Skin of body (tissue), 1 donor: ENCODE measurements at regions not wholly inside any gene's neighbourhood (a gene's known extent, or its start where the extent isn't known, plus 50 kb on each side); places are given as distances from the start of the nearest gene placed in this dataset.

Experiments
- DNase-seq: peaks from one replicate; lab custom pipeline; 2025; lab: John Stamatoyannopoulos, UW

DNA sequence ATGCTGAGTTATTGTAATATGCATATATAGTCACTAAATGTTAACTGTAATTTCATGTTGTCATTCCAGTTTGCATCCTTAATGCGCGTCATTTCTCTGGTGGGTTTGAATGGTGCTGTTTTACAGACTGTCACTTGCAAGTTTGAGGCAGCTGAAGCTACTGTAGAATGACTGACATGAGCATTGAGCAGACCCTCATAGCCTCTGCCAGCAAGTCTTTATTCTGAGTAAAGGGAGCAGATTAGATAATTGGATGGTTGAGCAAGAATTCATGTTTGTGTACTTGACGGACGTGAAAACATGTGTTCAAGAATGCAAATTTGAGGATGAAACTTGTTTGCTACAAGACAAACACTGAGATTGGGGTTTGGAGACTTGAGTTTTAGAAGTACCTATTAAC, 854.8 kb upstream of the KLHL29 start:
- no peak for DNase-seq

DNA sequence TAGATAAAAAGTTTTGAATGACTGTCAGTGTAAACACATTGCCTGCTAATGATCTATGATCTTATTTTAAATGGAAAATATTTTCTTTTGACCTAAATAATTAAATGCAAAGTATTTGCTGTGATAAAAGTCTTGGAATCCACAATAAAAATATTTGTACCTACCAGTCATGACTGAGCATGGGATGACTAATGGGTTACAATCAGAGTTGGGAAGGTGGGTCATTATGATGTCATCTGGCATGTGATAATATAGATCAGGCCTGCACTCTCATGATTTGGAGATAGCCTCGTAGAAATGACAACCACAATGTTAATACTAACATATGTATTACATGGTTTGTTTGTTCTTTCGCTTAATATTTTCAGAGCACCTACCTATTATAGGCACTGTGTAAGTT, 848.8 kb upstream of the KLHL29 start:
- no peak for DNase-seq

DNA sequence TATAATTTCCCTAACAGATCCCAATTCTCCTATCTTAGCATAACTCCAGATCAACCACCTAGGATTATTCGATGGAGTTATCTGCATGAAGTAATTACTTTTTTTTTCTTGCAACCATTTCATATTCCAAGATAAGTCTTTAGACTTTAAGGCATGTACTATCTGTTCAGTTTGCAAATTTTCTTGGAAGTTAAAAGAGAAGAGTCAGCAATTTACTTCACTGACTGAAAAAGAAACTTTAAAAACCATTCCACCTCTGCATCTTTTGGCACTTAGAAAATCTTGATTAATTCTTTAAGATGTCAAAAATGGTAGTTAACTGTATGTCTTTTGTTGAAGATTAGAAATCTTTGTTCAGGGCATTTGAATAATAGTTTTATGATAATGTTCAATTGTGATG, 830.5 kb upstream of the KLHL29 start:
- DNase-seq = no peak

DNA sequence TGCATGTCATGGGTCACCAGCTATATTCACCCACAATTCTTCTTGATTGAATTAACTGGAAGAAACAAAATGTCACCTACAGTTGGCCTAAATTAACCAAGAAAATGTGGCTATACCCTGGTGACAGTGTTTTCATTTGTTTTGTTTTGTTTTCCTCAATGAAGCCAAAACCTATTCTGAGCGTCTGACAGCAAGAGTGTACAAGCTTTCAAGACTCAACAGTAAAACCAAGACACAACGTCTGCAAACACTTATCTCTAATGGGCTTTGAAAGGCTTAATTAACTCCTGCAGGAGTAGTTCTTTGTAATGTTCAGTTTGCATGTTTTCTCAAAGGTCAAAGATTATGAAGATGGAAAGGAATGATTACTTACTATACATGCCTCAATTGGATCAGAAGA, 827.6 kb upstream of the KLHL29 start:
- no peak for DNase-seq

DNA sequence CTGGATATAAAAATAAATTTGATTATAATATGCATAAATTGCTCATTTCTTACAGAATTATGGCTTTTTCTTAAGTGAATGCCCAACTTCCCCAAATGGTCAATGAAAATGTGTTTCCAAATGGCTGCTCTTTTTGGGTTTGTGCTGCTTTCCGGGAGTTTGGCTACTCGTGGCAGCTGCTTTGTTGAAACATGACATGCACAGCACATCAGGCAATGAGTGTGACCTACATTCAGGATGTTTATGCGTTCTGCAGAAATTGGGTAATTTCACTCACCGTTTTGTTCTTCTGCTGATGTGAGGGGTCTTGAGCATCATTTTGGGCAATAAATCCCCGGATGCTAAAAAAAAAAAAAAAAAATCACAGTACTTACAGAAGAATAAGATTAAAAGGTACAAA, 825.0 kb upstream of the KLHL29 start:
- DNase-seq = no peak

DNA sequence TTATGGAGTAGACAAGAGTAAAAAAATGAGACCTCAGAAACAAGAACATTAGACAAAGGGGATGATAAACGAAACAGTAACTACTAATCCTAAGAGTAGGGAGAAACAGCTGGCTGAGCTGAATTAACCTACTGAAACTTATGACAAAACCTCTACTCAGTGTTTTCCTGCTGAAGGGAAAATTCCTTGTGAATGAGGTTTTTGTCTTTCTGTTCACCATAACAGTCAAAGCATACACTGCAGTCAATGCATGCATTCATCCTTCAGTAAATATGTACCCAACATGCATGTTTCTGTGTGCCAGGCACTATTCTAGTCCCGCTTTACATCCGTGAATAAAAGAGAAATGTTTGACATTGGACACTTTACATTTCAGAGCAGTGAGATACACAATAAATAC, 805.6 kb upstream of the KLHL29 start:
- peak; percentile 22 for DNase-seq

DNA sequence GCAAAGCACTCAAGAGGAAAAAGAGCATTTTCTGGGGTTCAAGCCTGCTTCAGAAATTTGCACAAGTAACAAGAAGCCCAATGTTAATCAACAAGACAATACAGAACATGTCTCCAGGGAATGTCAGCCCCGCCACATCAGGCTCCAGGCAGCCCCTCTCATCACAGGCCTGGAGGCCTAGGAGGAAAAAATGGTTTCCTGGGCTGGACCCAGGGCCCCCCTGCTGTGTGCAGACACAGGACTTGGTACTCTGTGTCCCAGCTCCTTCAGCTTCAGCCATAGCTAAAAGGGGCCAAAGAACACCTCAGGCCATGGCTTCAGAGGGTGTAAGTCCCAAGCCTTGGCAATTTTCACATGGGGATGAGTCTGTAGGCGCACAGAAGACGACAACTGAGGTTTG, 802.9 kb upstream of the KLHL29 start:
- no peak for DNase-seq

DNA sequence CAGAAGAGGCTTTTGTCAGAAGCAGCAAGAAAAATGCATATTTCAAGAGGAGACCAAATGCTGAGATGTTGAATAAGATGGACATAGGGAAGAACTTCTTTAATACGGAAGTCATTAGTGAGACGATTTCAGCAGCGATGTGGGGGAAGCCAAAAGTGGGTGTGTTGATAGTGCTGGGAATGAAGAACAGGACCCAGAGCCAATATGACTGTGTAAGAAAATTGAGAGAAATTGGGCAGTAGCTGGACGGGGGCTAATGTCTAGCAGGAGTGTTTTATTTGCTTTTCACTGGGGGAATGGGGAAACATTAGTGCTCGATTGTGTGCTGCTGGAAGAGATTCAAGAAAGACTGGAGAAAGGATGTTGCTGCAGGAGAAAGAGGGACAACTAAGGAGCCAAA, 788.7 kb upstream of the KLHL29 start:
- no peak for DNase-seq

DNA sequence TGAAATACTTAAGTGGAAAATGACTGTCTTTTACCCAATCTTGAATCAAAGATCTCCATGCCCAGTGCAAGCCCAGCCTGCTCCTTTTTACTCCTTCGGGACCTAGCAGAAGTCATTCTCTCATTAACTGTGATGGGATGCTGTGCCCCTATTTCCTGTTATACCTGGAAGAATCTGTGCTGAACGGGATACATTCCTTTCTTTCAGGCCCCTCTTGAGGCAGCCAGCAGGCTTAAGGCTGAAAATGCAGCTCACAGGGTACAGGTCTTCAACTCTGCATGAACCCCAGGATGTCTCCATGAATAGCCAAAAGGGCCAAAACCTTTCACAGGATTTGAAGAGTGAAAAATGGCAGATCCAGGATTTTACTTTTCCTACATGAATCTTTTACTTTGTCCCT, 784.8 kb upstream of the KLHL29 start:
- no peak for DNase-seq

DNA sequence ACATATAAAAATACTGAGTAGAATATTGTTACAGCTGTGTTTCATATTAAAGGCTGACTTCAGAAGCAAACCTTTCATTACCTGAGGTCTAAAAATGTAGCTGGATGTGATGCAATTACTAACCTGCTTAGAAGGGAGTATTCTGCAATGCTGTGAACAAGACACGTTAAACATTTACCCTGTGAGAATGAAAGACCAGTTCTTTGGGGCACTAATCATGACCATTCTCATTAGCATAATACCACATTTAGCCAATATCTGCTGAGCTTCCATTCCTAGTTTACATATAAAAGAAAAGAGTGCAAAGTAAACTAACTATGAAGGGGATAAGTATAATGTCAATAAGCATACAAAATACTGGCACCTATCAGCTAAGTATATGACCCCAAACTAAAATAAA, 784.0 kb upstream of the KLHL29 start:
- DNase-seq = no peak

DNA sequence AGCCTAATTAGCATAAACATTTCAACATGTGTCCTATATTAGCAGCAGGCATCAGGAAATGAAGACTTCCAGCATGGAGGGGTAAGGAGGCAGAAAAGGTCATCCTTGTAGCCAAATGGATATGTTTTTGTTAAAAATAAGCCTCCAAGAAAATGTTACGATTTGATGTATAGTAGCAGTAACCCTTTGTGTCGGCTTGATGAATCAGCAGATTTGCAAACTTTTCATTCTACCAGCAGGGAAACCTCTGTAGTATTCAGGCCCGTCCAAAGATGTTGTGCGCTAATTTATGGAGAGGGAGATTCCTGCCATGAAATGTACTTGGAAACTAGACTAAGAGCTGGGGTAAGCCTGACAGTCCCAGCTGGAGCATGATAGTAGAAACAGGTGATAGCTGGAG, 780.8 kb upstream of the KLHL29 start:
- DNase-seq = no peak

DNA sequence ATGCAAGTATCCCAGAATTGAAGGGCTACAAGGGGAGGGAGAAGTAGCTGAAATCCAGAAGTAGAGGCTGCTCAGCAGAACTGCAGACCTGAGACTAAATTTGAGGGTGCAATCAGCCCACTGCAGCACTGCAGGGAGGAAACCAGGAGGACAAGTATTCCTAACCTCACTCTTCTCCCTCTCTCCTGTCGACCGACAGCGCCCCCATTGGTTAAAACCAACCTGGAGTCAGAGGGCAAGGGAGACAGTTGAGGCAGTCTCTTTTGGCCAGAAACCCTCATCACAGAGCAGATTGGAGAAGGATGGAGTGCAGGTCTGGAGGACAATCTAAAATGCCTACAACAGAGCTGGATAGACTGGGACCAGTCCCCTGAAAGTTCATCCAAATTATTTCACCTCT, 768.9 kb upstream of the KLHL29 start:
- DNase-seq = no peak

DNA sequence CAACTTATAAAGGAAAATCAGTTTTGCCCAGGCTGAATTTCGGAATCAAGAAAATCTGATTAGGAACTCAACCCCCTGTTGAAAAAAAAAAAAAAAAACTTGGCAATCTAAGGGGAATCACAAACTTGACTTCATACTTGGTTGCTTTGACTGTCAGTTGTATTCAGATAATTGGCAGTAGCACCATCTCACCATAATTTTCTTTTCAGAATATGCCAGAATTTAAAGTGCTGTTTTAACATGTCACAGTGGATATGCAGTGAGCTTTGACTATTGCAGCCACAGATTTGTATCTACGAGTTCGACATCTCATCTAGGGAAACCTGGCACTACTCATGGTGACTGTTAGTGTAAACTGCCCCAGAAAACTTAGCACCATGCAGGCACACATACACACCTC, 761.4 kb upstream of the KLHL29 start:
- DNase-seq = no peak

DNA sequence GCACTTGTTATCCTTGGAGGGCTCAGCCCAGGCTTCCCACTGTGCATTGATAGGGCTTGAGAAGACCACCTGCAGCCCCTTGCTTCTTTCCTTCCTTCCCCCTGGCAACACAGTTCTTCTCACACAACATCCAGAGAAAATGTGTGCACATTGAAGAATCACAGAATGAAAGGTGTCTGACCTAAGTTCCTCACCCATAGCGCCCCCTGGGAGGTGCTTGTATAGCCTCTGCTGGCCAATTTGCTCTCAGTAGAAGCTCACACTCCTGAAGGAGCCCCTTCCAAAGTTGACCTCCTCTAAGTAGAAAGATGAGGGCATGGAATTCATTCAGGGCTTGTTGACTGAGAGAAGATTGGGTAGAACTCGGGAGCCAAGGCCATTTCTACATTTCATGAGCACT, 758.4 kb upstream of the KLHL29 start:
- no peak for DNase-seq

DNA sequence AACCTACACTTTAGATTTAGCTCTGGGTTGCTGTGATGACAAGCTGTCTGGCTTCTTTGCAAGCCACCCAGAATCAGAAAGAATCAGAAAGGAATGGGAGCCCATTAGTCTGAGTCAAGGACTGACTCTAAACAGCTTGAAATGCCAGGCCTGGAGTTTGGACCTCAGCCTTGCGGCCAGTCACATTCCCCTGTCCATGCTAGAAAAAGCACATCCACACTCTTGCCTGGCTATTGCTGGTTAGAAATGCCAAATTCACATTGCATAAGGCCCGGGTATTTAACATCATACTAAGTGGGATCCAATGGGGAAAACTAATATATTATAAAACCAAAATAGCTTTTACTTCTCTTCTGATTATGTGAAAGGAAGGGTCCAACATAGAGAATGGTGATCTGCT, 756.8 kb upstream of the KLHL29 start:
- no peak for DNase-seq

DNA sequence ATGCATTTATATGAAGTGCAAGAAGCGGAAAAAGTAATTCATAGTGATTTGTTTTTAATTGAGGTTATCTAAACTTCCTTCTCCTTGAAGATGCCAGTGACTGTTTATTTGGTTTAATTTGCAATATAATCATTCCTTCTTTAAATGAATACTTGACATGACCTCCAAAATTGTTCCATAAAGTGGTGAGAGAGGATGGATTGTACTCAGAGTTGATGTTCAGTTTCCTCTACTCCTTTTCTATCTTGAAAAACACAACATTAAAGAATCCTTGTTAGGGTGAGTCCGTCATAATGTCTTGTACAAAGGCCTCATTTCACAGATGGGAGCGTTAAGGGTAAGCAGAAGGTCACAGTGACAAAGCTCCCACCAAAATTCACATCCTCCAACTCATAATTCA, 756.1 kb upstream of the KLHL29 start:
- DNase-seq = no peak

DNA sequence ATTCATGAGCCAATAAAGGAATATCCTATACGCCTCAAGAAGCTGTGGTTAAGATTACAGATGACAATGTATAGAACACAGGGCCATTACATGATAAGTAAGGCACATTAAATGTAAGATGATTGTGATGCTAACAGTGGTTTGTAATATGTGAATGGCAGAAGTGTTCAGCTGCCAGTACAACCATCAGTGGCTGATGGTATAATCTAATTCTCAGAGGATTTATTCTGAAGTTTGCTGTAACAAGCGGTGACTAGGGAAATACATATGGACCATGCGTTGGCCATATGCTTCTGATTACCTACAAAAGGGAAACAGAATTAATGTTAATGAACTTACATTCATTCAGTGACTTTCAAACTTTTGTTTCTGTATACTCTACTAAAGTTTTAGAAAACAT, 750.8 kb upstream of the KLHL29 start:
- DNase-seq = no peak

DNA sequence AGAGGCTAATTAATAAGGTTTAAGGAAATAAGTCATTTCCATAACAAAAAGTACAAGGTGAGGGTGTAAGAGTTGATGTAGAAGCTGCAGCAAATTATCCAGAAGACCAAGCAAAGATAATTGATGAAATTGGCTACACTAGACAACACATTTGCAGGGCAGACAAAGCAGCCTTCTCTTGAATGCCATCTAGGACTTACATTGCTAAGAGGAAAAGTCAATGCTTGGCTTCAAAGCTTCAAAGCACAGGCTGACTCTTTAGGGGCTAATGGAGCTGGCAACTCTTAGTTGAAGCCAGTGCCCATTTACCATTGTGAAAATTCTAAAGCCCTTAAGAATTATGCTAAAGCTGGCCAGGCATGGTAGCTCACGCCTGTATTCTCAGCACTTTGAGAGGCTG, 728.6 kb upstream of the KLHL29 start:
- no peak for DNase-seq

DNA sequence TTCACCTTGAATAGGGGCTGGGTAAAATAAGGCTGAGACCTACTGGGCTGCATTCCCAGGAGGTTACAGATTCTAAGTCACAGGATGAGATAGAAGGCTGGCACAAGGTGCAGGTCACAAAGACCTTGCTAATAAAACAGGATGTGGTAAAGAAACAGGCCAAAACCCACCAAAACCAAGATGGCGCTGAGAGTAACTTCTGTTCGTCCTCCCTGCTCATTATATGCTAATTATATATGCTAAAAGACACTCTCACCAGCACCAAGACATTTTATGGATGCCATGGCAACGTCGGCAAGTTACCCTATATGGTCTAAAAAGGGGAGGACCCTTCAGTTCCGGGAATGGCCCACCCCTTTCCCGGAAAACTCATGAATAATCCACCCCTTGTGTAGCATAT, 711.5 kb upstream of the KLHL29 start:
- no peak for DNase-seq

DNA sequence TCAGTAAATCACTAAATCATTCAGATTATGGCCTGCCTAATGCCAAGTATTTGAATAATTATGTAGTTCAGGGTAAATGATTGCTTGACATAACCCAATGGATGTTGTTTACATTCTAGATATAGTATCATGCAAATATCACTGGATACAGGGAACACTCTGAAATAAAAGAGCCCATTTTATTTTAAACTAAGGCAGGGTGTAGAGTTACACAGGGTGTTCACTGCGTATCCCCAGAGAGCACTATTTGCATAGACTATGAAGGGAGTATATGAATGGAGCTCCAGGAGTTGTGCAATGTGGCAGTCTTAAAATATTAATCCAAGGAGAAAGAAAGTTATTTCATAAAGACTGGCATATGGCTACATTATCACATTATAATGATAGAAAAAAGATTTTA, 701.1 kb upstream of the KLHL29 start:
- DNase-seq = no peak

DNA sequence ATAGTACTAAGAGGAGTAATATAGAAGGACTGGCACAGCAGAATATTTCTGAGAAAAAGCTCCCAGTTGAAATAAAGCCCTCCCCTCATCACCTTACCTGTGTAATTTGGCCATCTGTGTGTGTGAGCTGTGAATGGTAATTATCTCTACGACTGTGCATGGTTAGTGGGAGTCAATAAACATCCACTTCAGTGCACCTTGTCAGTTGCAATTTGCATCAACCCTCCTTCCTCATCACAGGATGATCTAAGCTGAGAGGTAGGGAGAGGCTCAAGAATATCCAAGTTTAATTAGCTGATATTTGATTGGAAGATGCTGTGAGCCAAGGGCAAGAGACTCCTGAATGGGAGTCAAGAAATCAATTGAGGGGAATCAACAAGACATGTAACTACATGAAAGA, 694.9 kb upstream of the KLHL29 start:
- DNase-seq = no peak

DNA sequence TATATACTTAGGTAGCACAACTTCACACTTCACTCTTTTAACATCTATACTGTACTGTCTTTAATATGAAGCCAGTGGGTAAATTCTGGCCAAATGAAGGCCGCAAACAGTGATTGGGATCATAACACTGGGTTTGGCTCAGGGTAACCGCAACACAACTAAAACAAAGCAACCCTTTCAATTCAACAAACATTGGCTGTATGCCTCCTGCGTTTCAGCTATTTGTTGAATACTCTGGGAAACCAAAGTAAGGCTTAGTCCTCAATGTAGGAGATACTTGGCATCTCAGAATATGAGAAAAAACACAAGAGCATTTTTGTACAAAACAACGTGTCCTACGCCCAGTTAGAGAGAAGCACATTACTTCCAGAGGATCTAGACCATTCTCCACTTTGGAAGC, 693.3 kb upstream of the KLHL29 start:
- no peak for DNase-seq

DNA sequence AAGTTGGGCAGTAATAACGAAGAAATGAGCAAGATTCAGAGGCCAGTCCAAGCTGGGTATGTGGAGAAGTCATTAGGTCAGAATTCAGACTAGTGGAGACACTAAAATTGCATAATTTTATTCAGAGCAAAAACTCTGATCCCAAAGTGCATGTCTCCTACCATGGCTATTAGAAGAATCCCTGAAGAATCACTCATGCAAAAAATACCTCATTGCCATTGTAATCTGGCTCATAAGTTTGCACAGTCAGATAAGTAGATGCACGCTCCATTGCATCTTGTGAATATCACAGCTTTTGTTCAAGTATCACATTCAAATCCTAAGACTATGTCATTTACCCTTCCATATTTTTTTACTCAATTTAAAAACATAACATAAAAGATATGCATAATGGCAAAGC, 692.2 kb upstream of the KLHL29 start:
- no peak for DNase-seq

DNA sequence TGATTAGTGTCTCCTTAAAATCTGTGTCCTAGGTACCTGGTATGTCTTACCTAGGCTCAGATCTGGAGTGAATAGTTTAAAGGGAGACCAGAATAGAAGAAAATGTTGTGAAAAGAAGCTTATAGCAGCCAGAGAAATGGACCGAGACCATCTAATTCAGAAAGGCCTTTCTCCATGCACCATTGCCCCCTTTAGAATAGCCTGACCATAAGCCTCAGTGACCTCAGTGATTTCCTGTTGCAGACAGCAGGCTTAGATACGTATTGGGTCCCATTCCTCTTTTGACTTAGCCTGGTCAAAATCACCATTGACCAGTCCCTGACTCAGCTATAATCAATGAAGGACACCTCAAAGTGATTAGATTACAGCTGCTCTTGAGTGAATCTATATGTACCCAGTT, 690.7 kb upstream of the KLHL29 start:
- no peak for DNase-seq

DNA sequence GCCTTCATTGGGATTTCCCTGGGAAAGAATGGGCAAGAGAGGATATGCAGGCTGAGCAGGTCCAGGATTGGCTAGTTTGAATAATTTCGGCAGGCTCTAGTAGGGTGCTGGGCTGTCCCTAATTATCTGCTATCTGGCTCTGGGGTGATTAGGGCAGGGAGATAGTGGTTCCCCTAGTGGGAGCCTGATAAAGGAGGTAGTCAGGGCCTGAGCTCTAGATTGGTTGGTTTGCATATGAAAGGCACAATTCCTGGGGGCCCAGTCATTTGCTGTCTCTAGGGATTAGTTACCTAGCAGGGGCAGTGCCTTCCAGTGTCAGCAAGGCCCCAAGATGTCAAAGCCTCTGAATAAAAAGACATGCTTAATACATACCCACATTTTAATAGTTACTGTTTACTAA, 690.1 kb upstream of the KLHL29 start:
- no peak for DNase-seq
